Loucy (cell line): ENCODE measurements at regions not wholly inside any gene's neighbourhood (a gene's known extent, or its start where the extent isn't known, plus 50 kb on each side); places are given as distances from the start of the nearest gene placed in this dataset.

Experiments
- H2AFZ ChIP-seq: fragments of 200-600 bp; sonication (generic); 2 replicates; pipeline ENCODE4 v1.6.0; 2016; ENCODE audit warnings: antibody characterized with exemption, mild to moderate bottlenecking, low read length, moderate library complexity
- H3F3A ChIP-seq: fragments of 200-600 bp; 2 replicates; pipeline ENCODE4 v1.6.0; 2016; ENCODE audit warnings: antibody characterized with exemption, low read depth, mild to moderate bottlenecking
- H3K27me3 ChIP-seq: fragments of 200-600 bp; sonication (generic); 2 replicates; pipeline ENCODE4 v1.6.1; 2014; ENCODE audit warnings: low read length, mild to moderate bottlenecking; ENCODE audit not compliant: insufficient read depth, poor library complexity, severe bottlenecking
- H3K36me3 ChIP-seq: fragments of 200-600 bp; sonication (generic); 2 replicates; pipeline ENCODE4 v1.6.1; 2016; ENCODE audit warnings: low read length; ENCODE audit not compliant: insufficient read depth
- H3K4me1 ChIP-seq: fragments of 200-600 bp; sonication (generic); 2 replicates; pipeline ENCODE4 v1.5.1; 2014; ENCODE audit warnings: low read length, mild to moderate bottlenecking; ENCODE audit not compliant: insufficient read depth, poor library complexity, severe bottlenecking
- H3K4me2 ChIP-seq: fragments of 200-600 bp; sonication (generic); 2 replicates; pipeline ENCODE4 v1.6.0; 2014; ENCODE audit warnings: antibody characterized with exemption, low read length, low read depth, mild to moderate bottlenecking; ENCODE audit not compliant: poor library complexity, severe bottlenecking
- H3K4me3 ChIP-seq: fragments of 200-600 bp; sonication (generic); 2 replicates; pipeline ENCODE4 v1.5.1; 2014; ENCODE audit warnings: low read length, mild to moderate bottlenecking, mixed read lengths; ENCODE audit not compliant: poor library complexity, severe bottlenecking
- H3K79me2 ChIP-seq: fragments of 200-600 bp; sonication (generic); 2 replicates; pipeline ENCODE4 v1.6.1; 2014; ENCODE audit warnings: low read length; ENCODE audit not compliant: insufficient read depth
- H3K9ac ChIP-seq: fragments of 200-600 bp; sonication (generic); 2 replicates; pipeline ENCODE4 v1.6.0; 2014; ENCODE audit warnings: mild to moderate bottlenecking, low read depth, low read length, moderate library complexity; ENCODE audit not compliant: poor library complexity, severe bottlenecking
- H3K9me2 ChIP-seq: fragments of 200-600 bp; sonication (generic); replicated peaks from 2 replicates; pipeline ENCODE4 v1.6.1; 2016; ENCODE audit warnings: low read depth, low read length, mixed read lengths
- H3K9me3 ChIP-seq: fragments of 200-600 bp; sonication (generic); 2 replicates; pipeline ENCODE4 v1.6.1; 2014; ENCODE audit warnings: mild to moderate bottlenecking, antibody characterized with exemption, low read length, low read depth; ENCODE audit not compliant: insufficient read depth
- H4K20me1 ChIP-seq: fragments of 200-600 bp; sonication (generic); 2 replicates; pipeline ENCODE4 v1.6.0; 2014; ENCODE audit warnings: antibody characterized with exemption, low read length, mild to moderate bottlenecking; ENCODE audit not compliant: insufficient read depth, poor library complexity, severe bottlenecking
- CTCF ChIP-seq: fragments of 200-600 bp; sonication (generic); conservative IDR thresholded peaks from 2 replicates; pipeline ENCODE4 v1.5.1; 2014; ENCODE audit warnings: mild to moderate bottlenecking, antibody characterized with exemption, low read length
- EZH2phosphoT487 ChIP-seq: fragments of 200-600 bp; IDR thresholded peaks from 2 replicates; pipeline ENCODE4 v1.6.1; 2018; ENCODE audit warnings: antibody characterized with exemption, mild to moderate bottlenecking, moderate library complexity, borderline replicate concordance

- Histone ChIP-seq H3K36me3 (no peaks in the 10 kb centered on the region), H3K4me2 (no peak overlapping the region), H3K4me1 (no peaks in the 10 kb centered on the region), H3K9me3 (no peaks in the 10 kb centered on the region), H3F3A (no peaks in the 10 kb centered on the region), H3K79me2 (no peaks in the 10 kb centered on the region), H3K4me3 (no peak overlapping the region), H4K20me1 (no peaks in the 10 kb centered on the region), H3K27me3 (no peaks in the 10 kb centered on the region), H2AFZ (no peak overlapping the region), H3K9ac (no peak overlapping the region), H3K9me2 (no peaks in the 10 kb centered on the region)
- no peak for TF ChIP-seq EZH2phosphoT487
- TF ChIP-seq CTCF = no peak
Measured at GRCh38 chr1:201617157-201617556, 78.2 kb downstream of the NAV1 start.

- H3K4me1 ChIP-seq = no peaks in the 10 kb centered on the region
- H3K9ac ChIP-seq = no peak overlapping the region
- no peaks in the 10 kb centered on the region for H3K9me3 ChIP-seq
- H3K36me3 ChIP-seq = no peaks in the 10 kb centered on the region
- H3K4me3 ChIP-seq = no peak overlapping the region
- H3K27me3 ChIP-seq = no peaks in the 10 kb centered on the region
- H3F3A ChIP-seq = no peaks in the 10 kb centered on the region
- H3K9me2 ChIP-seq = no peaks in the 10 kb centered on the region
- no peak overlapping the region for H2AFZ ChIP-seq
- TF ChIP-seq CTCF (no peak), EZH2phosphoT487 (no peak)
- no peaks in the 10 kb centered on the region for H3K79me2 ChIP-seq
- H3K4me2 ChIP-seq = no peak overlapping the region
- H4K20me1 ChIP-seq = no peaks in the 10 kb centered on the region
Measured at GRCh38 chr1:201618389-201618788, 79.5 kb downstream of the NAV1 start.

GRCh38 chr1:201618905-201619304 is 80.0 kb downstream of the NAV1 start:
- H4K20me1 ChIP-seq = no peaks in the 10 kb centered on the region
- no peak overlapping the region for H3K4me2 ChIP-seq

More at GRCh38 chr1:201618905-201619304, 80.0 kb downstream of the NAV1 start:
- no peaks in the 10 kb centered on the region for H3K36me3 ChIP-seq
- TF ChIP-seq CTCF = no peak
- TF ChIP-seq EZH2phosphoT487 = no peak
- H3K9ac ChIP-seq = no peak overlapping the region
- H3K9me3 ChIP-seq = no peaks in the 10 kb centered on the region
- H3K27me3 ChIP-seq = no peaks in the 10 kb centered on the region
- no peaks in the 10 kb centered on the region for H3K9me2 ChIP-seq
- H3K4me3 ChIP-seq = no peak overlapping the region
- no peaks in the 10 kb centered on the region for H3F3A ChIP-seq
- no peak overlapping the region for H2AFZ ChIP-seq
- no peaks in the 10 kb centered on the region for H3K79me2 ChIP-seq
- H3K4me1 ChIP-seq = no peaks in the 10 kb centered on the region
